Ovary (tissue), 3 donors: ENCODE measurements at regions not wholly inside any gene's neighbourhood (a gene's known extent, or its start where the extent isn't known, plus 50 kb on each side); places are given as distances from the start of the nearest gene placed in this dataset.

ENCODE experiments used
- POLR2A ChIP-seq: fragments of 450-650 bp; IDR thresholded peaks from one replicate; pipeline ENCODE4 v1.6.1; 2017; ENCODE audit warnings: antibody characterized with exemption, mild to moderate bottlenecking, moderate library complexity
- TF ChIP-seq, protein P1 (sequence below), 3 donors: fragments of 450-650 bp in 2 of 3; fragments of 200-600 bp in 1 of 3; IDR thresholded peaks; one replicate each; pipeline versions ENCODE4 v1.5.1 to v1.8.0; 2016 to 2022; ENCODE audit warnings: antibody characterized with exemption in 3 of 3, mild to moderate bottlenecking in 1 of 3
- donor health status: DM: no; HTN: no; CAD: no.

GRCh38 chr2:60603533-60604190 is 50.2 kb upstream of the BCL11A start:
- TF ChIP-seq, protein P1, sequence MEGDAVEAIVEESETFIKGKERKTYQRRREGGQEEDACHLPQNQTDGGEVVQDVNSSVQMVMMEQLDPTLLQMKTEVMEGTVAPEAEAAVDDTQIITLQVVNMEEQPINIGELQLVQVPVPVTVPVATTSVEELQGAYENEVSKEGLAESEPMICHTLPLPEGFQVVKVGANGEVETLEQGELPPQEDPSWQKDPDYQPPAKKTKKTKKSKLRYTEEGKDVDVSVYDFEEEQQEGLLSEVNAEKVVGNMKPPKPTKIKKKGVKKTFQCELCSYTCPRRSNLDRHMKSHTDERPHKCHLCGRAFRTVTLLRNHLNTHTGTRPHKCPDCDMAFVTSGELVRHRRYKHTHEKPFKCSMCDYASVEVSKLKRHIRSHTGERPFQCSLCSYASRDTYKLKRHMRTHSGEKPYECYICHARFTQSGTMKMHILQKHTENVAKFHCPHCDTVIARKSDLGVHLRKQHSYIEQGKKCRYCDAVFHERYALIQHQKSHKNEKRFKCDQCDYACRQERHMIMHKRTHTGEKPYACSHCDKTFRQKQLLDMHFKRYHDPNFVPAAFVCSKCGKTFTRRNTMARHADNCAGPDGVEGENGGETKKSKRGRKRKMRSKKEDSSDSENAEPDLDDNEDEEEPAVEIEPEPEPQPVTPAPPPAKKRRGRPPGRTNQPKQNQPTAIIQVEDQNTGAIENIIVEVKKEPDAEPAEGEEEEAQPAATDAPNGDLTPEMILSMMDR (IDR thresholded peaks at IDR 0.05) = no peak
- no peak for TF ChIP-seq POLR2A
